Ammon's horn (tissue), 1 donor: ENCODE measurements at regions not wholly inside any gene's neighbourhood (a gene's known extent, or its start where the extent isn't known, plus 50 kb on each side); places are given as distances from the start of the nearest gene placed in this dataset.

Experiments
- DNase-seq: peaks from one replicate; pipeline ENCODE4 v3.0.0-alpha.2; 2016; ENCODE audit warnings: low spot score

DNA sequence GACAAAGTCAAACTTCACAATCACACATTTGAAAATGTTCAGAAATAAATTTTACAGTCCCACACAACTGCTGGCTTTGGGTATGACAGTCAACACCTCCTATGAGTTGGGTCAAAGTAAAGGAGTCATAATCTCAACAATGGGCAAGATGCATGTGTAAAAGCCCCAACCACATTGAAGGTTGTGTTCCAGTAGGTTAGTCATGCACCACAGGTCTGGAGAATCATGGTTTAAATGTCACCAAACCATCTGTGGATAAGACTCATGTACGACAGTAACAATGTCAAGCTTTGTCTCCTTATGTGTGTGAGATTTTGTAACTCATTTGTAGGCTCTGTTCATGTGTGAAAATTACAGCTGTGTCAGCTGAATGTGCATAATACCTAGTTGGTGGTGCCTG, 1065.7 kb upstream of the AMELY start:
- DNase-seq, result no peak

DNA sequence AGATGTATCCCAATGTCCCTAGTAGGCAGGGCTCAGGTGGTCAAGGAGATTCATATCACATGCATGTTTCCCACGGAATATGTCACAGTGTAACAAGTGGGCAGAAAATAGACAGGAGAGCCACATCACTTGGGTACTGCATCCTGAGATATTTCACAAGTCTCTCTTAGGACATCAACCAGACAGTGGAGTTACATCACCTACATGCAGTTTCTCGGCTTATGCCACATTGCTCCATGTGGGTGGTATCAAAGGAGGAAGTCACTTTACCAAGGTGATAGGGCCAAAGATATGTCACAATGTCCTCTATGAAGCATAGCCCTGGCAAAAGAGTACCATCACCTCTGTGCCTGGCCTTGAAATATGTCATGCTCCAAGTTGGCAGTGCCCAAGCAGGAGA, 1056.7 kb upstream of the AMELY start:
- DNase-seq, result no peak

- DNase-seq, result no peak
Measured at GRCh38 chrY:7966916-7967315, 1055.4 kb upstream of the AMELY start.

DNA sequence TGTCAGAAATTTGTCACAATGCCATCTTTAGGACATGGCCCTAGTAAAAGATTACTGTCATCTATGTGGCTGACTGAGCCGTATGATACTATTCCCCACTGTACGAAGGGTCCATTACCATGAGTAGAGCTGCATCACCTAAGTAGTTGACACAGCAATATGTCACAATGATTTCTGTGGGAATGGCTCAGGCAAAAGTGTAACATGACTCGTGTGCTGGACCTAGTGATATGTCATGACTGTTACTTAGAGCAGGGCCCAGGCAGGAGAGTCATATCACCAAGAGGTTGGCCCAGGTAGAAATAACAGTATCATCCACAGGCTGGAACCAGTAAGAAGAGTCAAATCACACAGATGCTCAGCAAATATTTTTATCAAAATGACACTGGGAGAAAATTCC, 1051.8 kb upstream of the AMELY start:
- no peak for DNase-seq

DNA sequence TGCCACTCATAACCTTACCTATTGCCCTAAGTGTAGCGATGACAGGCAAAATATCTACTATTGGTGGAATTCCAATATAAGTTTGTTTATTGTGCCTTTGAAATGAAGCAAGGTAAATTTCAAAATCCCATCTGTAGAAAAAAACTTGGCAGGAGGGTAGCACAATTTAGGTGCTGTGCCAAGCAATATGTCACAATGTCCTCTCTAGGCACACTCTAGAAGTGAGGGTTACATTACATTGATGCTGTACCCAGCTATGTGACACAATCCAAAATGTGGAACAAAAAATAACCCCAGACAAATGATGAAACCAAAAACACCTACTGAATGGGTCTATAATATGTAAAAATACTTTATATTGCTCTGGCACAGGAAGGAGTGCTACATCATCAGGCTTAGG, 1050.8 kb upstream of the AMELY start:
- no peak for DNase-seq

- DNase-seq, result no peak
Measured at GRCh38 chrY:7961811-7962210, 1050.3 kb upstream of the AMELY start.

GRCh38 chrY:7957773-7958172, 1046.2 kb upstream of the AMELY start:
- DNase-seq, result no peak

DNA sequence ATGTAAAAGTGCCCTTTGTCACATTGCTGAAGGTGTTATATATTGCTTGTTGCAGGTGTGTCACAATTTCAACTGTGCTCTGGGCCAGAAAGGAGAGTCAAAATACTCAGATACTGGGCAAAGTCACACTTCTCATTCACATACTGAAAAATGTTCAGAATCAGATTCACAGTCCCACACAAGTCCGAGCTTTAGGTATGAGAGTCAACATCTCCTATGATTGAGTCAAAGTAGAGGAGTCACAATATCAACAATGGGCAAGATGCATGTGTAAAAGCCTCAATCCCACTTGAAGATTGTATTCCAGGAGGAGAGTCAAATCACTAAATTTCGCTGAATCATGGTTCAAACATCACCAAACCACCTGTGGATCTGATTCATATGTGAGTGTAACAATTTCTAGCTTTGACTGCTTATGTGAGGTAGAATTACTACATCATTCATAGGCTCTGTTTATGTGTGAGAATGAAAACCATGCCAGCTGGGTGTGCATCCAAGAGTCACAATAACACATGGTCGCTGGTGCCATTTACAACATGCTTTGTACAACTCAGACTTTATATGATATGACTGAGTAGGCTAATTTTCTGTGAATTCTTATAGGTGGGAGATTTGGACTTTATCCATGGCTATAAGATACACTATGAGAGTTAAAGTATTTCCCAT, 1039.8 kb upstream of the AMELY start:
- DNase-seq, result no peak

- DNase-seq, result no peak
Measured at GRCh38 chrY:7944135-7944534, 1032.6 kb upstream of the AMELY start.

GRCh38 chrY:7942711-7943110, 1031.2 kb upstream of the AMELY start:
- DNase-seq, result no peak

DNA sequence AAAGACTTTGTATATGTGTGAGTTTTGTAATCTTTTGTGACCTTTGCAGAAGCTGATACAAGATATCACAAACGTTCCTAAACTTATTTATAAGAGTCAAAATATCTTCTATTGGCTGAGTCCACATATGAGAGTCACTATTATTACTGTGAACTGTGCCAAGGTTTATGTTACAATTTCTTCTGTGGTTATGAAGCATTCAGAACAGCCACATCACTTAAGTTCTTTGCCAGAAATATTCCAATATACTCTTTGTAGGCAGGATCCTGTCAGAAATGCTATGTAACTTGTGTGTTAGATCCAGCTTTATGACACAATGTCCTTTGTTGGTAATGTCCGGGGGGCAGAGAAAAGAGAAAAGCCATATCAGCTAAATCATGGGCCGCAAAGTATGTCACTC, 1030.3 kb upstream of the AMELY start:
- no peak for DNase-seq

DNA sequence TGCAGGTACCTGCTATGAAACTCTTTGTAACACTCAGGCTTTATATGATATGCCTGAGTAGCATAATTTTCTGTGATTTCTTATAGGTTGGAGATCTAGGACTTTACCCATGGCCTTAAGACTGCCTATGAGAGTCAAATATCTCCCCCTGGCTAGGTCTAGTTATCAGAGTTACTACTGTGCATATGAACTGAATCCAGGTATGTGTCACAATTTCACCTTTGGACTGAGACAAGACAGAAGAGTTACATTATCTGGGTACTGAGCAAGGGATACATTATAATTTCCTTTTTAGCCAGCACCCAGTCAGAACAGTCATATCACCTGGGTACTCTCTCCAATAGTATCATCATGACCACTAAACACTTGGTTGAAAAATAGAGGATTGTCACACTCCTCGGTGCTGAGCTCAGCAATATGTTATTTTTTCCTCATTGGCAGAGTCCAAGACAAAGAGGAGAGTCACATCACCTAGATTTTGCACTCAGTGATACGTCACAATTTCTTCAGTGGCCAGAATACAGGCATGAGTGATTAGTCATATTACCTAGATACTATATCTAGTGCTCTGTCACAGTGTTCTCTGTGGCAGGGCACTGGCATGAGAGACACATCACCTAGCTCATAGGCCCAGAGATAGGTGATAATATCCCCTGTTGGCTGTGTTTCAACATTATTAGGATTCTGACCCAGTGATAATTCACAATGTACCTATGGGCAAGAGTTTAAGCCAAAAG, 1027.6 kb upstream of the AMELY start:
- DNase-seq, result no peak

DNA sequence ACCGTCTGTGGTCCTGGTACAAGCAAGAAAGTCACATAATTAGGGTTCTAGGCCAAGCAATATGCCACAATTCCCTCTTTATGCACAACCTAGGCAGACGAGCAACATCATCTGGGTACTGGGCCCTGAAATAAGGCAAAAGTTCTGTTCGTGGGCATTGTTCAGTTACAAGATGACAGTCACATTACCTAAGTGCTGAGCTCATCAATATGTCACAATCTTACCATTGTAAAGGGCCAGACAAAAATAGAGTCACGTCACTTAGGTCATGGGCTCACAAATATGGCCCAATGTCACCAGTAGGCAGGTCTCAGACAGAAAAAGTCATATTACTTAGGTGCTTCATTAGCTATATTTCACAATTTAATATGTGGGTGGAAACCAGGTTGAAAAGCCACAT, 1025.3 kb upstream of the AMELY start:
- DNase-seq, result no peak

- peak; percentile 2 for DNase-seq
Measured at GRCh38 chrY:7936046-7936445, 1024.5 kb upstream of the AMELY start.

- DNase-seq, result no peak
Measured at GRCh38 chrY:7935606-7936005, 1024.1 kb upstream of the AMELY start.

DNA sequence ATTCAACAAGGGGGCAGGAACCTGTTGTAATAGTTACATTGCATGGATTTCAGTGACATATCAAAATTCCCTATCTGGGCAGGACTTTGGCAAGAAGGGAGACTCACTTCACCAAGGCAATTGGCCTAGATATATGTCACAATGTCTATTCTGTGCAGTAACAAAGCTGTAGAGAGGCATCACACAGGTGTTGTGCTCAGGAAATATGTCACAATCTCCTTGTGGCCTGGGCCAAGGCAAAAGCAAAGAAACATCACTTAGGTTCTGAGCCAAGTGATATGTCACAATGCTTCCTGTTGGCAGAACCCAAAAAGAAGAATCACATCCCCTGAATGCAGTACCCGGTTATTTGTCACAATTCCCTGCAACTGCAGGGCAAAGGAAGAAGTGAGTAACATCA, 1020.9 kb upstream of the AMELY start:
- DNase-seq, result no peak

DNA sequence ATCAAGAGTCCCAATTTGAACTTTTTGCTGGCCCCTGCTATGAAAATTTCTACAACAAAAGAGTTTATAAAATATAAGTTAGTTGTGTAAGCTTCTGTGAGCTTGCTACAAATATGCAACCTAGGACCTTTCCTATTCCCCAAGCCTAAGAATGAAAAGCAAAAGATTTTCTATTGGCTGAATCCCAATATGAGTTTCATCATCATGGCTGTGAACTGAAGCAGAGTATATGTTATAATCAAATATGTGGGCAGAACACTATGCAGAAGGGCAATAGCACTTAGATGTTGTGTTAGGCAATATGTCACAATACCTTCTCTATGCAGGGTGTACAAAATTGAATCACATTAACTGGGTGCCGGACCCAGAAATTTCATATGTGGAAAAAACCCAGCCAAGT, 1018.3 kb upstream of the AMELY start:
- DNase-seq, result no peak

DNA sequence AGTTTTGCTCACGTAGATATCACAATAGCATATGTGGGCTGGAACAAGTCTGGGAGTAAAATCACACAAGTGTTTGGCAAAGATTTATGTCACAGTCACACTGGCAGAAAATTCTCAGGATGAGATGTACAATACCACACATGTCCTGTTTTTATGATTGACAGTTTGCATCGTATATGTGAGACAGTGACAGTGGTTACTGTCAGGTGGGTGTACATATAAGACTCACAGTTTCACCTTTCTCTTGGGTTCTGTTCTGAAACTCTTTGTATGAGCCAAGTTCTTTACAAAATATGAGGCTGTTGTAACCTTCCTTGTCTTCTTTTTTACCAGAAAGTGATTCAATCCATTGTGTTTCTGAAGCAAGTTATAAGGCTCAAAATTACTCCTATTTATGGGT, 1012.5 kb upstream of the AMELY start:
- DNase-seq, result no peak

DNA sequence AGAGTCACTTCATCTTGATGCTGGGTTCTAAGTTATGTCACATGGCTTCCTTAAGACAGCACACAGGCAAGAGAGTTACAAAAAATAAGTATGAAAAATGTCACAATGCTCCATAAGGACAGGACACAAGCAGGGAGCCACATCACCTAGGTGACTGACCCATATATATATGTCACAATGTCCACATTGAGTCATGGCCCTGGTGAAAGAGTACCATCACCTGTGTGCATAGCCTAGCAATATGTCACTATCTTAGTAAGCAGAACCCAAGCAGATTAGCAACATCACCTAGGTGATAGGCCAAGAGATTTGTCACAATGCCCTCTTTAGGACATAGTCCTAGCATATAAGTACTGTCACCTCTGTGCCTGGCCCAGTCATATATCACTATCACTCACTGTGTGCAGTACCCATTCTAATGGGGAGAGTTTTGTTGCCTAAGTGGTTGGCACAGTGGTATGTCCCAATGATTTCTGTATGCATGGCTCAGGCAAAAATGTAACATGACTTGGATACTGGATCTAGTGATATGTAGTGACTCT, 1012.0 kb upstream of the AMELY start:
- no peak for DNase-seq

- no peak for DNase-seq
Measured at GRCh38 chrY:7920382-7920781, 1008.8 kb upstream of the AMELY start.

- no peak for DNase-seq
Measured at GRCh38 chrY:7888506-7888905, 977.0 kb upstream of the AMELY start.

DNA sequence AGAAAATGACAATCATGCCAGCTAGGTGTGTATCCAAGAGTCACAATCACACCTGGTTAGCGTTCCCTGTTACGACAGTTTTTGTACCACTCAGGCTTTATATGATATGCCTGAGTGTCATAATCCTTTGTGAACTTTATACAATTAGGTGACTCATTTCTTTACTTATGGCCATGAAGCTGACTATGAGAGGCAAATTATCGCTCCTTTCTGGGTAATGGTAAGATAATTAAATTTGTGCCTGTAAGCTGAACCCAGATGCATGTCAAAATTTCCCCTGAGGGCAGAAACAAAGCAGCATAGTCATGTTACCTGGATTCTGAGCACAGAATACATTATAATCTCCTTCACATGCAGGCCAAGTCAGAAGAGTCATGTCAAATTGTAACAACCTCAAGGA, 970.1 kb upstream of the AMELY start:
- no peak for DNase-seq

- DNase-seq, result no peak
Measured at GRCh38 chrY:7879245-7879644, 967.7 kb upstream of the AMELY start.

DNA sequence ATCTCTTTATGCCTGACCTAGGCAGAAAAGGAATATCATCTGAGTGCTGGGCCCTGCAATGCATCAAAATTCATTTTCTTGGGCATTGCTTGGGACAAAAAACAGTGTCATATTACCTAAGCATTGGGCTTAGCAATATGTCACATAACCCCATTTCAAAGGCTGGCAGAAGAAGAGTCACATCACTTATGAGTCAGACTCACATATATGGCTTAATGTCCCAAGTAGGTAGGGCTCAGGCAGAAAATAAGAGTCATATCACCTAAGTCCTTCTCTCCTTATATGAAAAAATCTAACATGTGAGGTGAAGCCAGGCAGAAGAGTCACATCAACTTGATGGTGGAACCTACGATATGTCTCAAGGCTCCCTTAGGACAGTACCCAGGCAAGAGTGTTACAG, 967.2 kb upstream of the AMELY start:
- no peak for DNase-seq
